Tongue (tissue), 1 donor: ENCODE measurements at regions not wholly inside any gene's neighbourhood (a gene's known extent, or its start where the extent isn't known, plus 50 kb on each side); places are given as distances from the start of the nearest gene placed in this dataset.
A peak's percentile ranks its signal among the peaks of the same experiment; 100 is the strongest.

Experiments
- DNase-seq: peaks from one replicate; pipeline ENCODE4 v3.0.0-alpha.2; 2015

- DNase-seq, result no peak
Observed at GRCh38 chr19:32122258-32122657, 223.2 kb upstream of the ZNF507 start.

GRCh38 chr19:32123355-32123940 is 222.0 kb upstream of the ZNF507 start:
- no peak for DNase-seq

GRCh38 chr19:32124585-32124984 is 220.8 kb upstream of the ZNF507 start:
- no peak for DNase-seq

GRCh38 chr19:32129141-32129540 is 216.3 kb upstream of the ZNF507 start:
- no peak for DNase-seq

- DNase-seq, result peak; percentile 69
Observed at GRCh38 chr19:32130332-32130731, 215.1 kb upstream of the ZNF507 start.

GRCh38 chr19:32131005-32131404 is 214.4 kb upstream of the ZNF507 start:
- DNase-seq, result peak; percentile 9

GRCh38 chr19:32138416-32138815 is 207.0 kb upstream of the ZNF507 start:
- no peak for DNase-seq

GRCh38 chr19:32141840-32142511 is 203.4 kb upstream of the ZNF507 start:
- no peak for DNase-seq

GRCh38 chr19:32146664-32147063 is 198.7 kb upstream of the ZNF507 start:
- no peak for DNase-seq

GRCh38 chr19:32150605-32151004 is 194.8 kb upstream of the ZNF507 start:
- DNase-seq, result no peak

- no peak for DNase-seq
Observed at GRCh38 chr19:32154418-32154817, 191.0 kb upstream of the ZNF507 start.

GRCh38 chr19:32164384-32164992 is 180.9 kb upstream of the ZNF507 start:
- DNase-seq, result no peak

GRCh38 chr19:32165141-32165540 is 180.3 kb upstream of the ZNF507 start:
- DNase-seq, result no peak

- no peak for DNase-seq
Observed at GRCh38 chr19:32165750-32166149, 179.7 kb upstream of the ZNF507 start.

- peak; percentile 10 for DNase-seq
Observed at GRCh38 chr19:32166238-32166637, 179.2 kb upstream of the ZNF507 start.

- no peak for DNase-seq
Observed at GRCh38 chr19:32168111-32168510, 177.3 kb upstream of the ZNF507 start.

- DNase-seq, result no peak
Observed at GRCh38 chr19:32168606-32169005, 176.8 kb upstream of the ZNF507 start.

GRCh38 chr19:32171719-32172151 is 173.7 kb upstream of the ZNF507 start:
- DNase-seq, result no peak

GRCh38 chr19:32172566-32173160 is 172.7 kb upstream of the ZNF507 start:
- DNase-seq, result no peak

- DNase-seq, result no peak
Observed at GRCh38 chr19:32173836-32174235, 171.6 kb upstream of the ZNF507 start.

- DNase-seq, result no peak
Observed at GRCh38 chr19:32174386-32175113, 170.9 kb upstream of the ZNF507 start.

- no peak for DNase-seq
Observed at GRCh38 chr19:32176591-32176990, 168.8 kb upstream of the ZNF507 start.

- no peak for DNase-seq
Observed at GRCh38 chr19:32177686-32178085, 167.7 kb upstream of the ZNF507 start.
